ENCODE measurements at regions not wholly inside any gene's neighbourhood (a gene's known extent, or its start where the extent isn't known, plus 50 kb on each side); places are given as distances from the start of the nearest gene placed in this dataset.

DNA sequence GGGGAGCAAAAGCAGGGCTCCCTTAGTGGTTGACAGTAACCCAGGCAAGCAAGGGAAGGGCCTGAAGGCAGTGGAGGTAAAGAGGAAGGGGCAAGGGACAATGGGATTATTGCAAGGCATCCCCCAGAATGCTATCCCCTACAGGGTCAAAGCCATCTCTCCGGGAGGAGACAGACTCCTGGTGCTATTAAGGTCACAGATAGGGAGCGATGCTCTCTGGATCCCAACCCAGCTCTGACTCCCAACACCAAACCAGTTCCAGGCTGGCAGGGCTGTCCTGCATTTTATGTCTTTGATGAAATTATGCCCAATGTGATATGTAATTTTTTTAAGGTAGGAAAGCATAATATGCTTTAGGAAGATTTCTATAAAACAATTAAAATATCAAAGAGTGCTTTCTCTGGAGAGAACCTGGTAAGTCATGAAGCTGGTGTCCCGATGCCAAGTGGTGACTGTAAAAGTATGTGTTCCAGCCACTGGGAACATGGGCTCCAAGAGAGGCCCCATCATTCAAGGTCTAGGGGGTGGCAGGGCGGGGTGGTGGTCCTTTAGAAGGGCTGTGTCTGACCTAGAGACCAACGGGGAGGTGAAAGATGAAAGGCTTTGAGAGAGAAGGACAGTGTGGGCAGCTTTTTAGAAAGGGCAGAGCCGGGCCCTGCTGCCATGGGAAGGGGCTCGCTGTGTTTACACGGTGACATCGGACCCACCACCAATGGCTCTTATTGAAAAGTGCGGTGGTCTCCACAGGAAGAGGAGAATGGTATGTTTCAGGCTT, 276.5 kb downstream of the CDC5L start:
- DNase-seq: no peak

DNA sequence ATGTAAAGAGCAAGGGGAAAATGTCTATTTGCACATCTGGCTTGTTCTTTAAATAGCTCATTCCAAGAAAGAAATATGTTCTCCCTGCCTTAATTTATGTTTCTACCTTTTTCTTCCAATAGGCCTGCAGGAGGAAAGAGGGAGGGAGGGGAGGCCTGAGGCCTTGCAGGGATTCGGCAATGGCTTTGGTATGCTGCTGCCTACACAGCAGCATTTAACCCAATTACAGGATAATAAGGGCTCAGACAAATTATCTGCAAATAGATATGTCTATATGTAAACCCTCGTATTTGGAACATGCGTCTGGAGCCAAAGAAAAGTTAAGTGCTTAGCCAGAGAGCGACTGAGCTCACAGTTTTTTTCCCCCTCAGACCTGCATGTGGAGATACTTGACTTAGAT, 277.2 kb downstream of the CDC5L start:
- DNase-seq: no peak

DNA sequence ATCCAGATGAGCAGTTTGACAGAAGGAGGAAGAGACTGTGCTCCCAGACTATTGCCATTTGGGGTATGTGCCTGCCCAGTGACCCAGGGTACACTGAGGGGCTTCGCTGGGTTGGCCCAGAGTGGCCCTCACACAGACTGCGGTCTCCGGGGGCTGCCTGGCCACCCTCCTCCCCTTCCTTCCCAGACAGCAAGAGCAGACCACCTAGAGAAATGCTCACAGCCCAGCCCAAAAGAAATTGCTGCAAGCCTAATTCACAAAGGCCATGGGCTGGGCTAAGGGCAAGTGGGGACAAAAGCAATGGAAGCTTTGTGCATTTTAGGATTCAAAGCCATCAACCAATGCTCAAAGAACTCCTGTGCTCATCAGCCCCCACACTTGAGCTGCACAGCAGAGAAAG, 277.6 kb downstream of the CDC5L start:
- no peak for DNase-seq

DNA sequence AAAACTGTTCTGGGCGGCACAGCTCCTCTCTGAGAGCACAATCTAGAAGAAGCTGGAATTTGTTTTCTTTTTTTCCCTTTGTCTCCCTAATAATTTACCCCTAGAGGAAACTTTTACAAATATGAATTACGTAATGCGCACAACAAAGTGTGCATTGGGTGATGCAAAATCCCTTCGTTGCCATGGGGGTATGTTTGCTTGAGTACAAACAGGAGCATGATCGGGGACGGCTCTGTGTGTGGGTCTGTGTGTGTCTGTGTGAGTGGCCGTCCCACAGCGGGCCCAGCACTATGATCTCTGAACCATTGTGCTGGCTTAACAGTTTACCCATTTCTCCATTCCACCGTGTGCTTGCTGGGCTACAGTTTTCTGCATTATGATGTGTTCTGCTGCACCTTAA, 278.2 kb downstream of the CDC5L start:
- no peak for DNase-seq

DNA sequence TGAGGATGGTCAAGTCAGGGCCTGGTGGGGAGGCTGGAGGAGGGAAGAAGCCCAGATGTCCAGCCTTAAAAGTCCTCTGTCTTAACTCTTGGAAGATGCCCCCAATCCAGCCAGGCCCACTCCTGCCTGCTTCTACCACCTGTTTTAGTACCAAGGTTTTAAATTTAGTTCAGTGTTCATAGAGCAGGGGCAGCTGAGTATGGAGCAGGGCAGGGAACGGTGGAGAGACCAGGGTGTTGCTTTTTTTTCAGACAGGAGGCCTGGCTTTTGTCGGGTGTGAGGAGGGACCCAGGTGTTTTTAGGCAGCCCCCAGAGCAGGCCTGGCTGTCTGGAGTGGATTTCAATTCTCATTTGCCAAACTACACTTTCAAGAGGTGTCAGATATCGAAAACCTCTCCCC, 278.8 kb downstream of the CDC5L start:
- DNase-seq: no peak

DNA sequence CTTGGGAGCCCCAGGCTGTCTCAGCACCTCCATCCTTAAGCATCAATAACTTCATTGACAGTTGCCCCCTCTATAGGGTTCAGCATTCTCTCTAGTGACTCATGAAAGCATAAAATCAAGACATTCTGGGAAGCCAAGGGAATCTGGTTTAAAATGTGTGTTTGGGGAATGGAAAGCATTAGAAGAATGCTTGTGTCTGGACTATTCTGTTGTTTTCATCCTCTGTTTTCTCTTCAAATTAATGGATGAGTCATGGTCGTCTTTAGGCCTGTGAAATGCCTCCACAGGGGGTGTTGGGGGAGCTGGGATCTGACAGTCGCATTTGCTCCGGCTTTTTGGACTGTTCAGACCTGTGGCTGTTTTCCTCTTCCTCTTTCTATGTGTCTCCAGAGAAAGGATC, 279.7 kb downstream of the CDC5L start:
- DNase-seq: no peak

DNA sequence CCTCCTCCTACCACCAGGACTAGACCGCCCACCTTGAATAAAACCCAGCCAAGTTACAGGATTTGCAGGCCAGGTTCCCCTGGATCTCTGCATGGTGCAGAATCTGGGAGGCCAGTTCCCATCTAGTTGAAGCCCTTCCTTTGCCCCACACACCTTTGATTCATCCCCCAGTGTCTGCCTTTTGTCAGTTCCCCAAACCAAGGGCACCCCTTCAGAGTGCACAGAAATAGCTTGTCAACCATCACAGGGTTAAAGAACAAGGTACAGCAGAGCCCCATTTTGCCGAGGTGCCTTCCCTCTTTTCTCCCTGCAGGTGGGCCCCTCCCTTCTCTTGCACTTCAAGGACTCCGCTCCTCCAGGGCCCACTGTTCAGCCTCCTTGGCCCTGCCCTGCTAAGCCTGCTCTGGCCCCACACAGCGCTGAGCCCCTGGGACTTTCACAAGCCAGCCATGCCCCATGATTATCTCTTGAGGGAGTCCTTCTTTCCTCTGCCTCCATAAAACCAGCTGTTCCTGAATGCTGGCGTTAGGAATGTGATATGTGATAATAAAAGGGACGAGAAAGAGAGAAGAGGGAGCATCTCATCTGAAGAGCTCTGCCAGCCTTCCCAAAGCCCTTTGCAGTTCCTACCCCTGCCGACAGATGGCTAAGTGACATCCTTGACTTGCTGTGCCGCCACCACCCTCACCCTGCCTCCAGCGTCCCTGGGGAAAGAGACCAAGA, 280.3 kb downstream of the CDC5L start:
- DNase-seq: no peak

DNA sequence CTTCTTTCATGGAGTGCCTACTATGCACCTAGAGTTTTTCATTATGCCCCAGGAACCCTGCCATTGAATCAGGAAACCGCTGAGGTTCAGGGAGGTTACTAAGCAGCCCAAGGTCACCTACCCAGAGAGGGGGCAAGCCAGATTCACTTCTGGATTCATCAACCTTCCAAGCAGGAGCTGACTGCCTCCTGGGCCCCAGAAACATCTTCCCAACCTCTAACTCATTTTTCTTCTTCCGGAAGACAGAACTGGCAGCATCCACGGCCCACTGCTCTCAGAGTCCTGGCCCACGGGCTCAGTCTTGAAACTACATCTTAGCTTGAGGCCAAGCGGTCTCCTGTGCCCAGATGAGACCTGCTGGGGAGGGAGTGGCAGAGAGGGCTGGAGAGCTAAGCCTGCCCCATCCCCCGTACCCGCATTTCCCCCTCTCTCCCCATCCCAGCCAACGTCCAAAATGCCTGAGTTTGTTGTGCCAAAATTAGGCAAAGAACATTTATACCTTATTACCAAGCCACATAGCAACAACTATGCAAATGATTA, 281.0 kb downstream of the CDC5L start:
- no peak for DNase-seq

DNA sequence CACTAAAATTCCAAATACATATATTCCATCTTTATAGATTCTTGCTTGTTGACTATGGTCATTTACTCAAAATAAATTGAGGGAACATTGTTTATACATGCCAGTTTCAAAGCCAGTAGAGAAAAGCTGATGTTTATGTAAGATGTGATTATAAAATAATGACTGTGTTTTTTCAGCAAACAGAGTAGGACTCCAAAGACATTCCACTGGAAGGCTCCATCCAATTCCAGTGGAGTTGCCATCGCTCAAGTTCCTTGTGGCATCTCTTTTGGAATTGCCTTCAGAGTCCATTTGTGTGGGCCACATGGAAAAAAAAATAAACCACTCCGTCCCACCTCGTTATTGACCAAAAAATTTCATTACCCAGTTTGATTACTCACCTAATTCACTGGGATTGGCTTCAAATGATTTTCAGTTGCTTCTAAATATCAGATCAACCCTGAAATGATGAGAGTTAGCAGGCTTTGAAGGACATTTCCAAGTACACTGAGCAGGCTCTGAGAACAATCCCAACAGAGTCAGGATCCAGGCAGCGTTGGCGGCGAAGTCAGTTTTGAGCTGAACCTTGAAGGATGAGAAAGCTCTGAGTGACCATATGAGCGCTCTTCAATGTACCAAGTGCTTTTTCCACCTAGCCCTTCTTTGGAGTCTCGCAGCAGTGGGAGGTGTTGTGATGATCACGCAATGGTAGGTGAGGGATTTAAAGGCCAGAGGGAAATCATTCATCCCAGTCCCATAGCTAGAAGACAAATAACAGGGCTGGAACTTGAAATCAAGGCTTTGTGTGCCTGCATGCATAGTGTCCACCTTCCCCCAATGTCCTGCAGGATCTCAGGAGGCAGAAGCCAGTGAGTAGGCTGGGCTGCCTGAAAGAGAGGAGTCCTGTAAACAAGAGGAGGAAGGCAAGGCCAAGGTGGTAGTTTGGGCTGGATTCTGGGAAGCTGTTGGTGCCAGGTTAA, 281.7 kb downstream of the CDC5L start:
- no peak for DNase-seq

DNA sequence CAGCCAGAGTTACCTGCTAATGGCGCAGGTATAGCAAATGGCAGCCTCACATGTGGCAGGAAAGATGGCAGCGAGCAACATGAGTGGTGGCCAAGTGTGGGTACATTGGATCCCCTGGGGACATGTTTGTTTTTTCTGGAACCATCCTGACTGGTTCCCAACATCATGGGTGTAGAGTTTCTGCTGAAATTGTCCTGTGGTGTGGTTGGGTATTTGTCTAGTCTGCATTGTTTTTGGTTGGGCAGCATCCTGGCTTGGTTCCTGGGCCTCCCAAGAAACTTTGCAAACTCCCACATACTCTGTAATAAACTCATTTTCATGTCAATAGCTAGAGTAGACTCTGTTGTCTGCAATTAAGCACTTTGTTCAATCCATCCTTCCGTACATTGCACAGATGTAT, 282.6 kb downstream of the CDC5L start:
- no peak for DNase-seq

DNA sequence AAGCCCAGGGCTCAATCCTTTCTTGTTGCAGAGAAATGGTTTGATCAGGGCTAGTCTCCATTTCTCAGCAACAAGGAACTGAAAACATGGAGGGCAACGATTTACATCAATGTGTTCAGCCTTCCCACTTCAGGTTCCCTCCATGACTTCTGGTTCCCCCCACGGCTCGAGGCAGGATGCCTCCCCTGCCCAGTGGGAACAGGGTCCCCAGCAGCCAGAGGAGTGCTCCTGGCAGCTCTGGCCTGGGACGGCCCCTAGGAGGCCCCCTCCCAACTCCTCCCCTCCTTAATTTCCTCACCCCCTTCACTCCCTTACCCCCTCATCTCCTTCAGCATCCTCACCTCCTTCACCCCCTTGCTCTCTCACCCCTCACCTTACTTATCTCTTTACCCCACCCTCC, 283.8 kb downstream of the CDC5L start:
- DNase-seq: no peak

DNA sequence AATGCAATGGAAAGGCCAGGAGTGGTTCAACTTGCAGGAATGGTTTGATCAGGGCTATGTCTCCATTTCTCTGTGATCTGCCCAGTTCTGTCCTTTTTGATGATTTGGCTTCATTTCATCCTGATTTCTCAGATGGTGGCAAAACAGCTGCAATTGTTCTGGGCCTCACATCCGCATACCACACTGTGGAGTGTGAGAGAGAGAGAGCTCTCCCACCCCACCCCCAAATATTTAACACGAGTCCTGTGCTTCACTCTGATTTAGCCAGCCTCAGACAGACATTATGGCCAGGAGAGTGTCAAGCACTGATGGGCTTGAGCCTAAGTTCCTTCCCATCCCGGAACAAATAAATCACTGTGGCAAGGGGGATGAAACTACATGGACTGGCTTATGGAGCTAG, 284.6 kb downstream of the CDC5L start:
- DNase-seq: no peak

DNA sequence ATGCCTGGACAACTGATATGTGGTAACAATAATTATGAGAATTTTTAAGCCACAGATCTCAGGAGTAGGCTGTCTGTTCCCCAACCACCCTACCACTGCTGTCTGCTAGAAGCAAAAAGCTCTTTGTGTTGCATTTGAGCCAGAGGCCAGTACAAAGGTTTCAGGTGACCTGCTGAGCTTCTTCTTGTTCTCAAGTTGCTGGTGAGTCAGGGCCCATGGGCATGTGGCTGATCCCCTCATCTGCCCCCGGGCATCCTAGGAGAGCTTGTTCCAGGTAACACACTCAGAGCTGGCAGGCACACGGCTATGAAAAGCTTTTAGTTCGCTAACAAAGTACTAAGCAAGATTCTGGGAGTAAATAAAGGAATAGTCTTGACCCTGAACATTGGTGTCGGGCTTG, 285.3 kb downstream of the CDC5L start:
- no peak for DNase-seq

DNA sequence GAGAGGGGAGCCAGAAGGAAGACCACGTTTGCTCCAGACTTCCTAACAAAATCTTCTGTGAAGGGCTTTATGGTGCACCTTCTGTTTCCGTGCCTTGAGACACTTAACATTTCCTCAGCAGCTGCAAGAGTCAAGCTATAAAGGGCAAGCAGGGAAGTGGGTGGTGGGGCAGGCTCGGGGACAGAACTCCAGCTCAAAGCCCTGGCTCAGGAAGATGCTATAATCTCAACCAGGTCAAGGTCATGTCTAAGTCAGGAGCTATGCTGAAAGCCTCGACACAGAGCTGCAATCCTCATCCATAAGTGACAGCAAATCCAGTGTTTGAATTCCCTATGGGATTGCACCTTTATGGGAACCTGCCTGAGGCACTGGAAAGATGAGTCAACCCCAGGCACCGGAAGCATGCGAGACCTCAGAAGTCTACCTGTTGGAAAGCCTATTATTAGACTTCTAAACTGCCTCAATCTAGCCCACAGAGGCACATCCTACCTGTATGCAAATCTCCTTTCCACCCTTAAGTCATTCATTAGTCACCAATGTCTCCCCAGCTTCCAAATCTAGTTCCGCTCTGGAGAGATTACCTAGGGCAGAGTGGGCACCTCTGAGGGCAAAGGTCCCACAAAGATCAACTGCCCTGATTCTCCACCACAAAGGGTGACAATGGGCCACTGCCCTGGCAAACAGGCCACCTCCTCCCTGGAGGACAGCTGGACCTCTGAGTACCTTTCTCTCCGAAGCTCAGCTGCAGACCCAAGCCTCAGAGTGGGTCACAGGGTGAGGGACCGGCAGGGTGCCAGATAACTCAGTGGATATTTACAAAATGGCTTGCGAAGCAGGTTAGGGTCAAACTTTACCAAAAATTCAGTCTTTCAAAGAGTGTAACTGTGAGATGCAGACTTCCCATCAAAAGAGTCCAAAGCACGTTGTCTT, 287.0 kb downstream of the CDC5L start:
- DNase-seq: no peak

DNA sequence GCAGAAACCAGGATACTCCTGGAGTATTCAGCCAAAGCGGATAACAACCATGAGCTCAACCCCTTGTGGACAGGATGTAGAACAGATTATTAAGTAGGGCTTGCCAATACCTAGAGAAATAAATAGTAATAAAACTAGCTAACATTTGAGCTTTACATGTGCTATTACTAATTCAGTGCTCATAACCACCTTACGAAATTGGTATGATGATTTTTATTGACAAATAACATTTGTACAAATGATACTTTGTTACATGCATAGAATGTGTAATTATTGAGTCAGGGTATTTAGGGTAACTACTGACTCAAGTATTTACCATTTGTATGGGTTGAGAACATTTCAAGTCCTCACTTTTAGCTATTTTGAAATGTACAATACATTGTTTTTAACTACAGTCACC, 287.9 kb downstream of the CDC5L start:
- no peak for DNase-seq

DNA sequence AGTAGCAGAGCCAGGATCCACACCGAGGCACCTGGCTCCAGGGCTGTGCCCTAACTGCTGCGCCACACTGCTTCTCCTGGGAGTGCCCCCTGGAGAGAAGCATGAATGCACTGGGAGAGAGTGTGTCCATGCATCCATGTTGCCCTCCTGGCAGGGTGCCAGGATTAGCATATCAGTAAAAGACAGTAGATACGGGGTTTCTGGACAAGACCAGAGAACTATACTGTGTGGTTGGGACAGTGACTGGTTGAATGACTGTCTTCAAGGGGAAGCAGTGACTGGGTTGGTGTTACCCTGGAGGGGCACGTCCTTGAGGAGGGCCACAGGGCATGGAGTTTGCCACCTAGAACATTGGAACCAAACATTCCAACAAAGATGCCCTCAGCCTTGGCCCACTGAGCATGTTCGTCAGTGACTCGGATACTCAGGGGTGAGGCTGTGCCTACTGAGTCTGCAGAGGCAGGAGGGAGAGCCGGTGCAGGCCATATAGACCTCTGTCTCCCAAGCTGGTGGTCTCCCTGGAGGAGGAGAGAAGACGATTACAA, 288.8 kb downstream of the CDC5L start:
- no peak for DNase-seq

DNA sequence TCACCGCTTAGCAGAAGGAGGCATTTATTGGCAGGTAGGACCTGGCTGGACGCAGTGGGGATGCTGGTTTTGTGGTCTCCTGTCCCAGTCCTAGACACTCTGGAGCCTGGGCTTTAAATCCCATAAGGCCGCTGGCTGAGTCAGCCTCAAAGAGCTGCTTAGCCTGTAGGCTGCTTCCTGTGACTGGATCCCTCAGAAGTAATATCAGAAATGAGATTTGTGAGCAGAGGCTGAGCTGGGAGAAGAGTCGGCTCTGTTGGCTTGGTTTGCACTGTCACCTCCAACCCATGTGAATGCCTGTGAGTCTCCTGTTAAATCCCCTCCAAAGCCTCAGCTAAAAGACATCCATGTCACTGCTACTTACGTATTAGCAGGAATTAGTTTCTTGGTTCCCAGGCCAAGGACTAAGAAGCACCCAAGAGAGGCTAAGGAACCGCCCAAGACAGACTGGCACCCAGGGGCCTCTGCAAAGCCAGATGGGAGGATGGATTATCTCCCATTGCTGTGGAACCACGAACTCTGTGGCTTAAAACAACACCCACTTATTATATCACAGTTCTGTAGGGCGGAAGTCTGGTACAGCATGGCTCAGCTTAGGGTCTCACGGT, 289.4 kb downstream of the CDC5L start:
- DNase-seq: no peak

DNA sequence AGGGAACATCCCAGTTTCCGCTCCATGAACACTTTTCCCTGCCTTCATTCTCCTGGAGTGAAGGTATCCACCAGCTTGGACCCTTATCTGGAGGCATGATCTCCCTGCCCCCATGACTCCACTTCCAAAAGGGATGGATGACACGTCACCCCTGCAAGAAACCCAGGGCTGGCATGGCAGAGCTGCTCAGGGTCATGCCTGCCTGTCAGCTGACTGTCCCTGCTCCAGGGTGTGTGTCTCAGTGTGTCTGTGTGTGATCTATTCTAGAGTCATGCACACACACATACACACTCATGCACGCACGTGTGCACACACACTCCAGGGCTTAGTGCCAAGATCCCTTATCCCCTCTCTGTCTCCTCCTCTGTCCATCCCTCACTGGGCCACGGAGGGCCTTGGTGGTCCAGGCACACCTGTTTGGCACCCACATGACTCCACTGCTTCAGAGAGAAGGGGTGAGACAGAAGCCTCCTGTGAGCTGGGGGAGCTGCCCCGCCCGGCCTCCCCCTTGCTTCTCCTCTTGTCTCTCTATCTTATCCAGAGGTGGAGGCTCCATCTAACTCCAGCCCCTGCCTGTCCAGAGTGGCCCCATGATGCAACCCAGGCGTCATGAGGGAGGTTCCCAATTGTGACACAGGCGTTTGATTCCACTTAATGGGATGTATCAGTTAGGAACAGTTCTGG, 290.9 kb downstream of the CDC5L start:
- no peak for DNase-seq

DNA sequence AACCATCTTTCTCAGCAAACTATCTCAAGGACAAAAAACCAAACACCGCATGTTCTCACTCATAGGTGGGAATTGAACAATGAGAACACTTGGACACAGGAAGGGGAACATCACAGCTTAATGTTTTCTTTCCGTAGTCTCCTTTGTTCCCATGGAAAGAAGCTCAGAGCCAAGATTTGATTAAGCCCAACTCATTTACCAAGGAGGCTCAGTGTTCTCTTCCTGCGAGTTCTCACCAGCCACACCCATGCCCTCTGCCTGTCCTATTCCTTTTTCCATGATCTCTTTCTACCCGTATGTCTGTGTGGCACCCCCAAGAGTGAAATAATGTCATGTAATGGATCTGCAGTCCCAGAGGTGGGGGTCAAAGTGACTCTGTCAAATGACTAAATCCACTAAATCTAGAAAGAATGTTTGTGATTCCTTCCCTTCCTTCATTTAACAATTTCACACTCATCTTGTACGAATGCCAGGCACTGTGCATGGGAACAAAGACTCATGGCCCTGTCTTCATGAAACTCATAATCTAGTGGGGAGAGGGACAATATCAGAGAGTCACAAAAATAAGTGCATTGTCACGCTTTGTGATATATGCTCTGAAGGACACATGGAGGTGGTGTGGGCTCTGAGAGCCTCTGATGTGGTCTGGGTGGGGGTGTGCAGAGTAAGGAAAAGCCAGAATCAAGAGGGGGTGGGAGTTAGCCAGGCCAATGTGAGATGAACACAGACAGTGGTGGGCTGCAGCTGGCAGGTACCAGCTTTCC, 292.1 kb downstream of the CDC5L start:
- DNase-seq: no peak

Data from right kidney (tissue), 1 donor.